AML-193 (cell line): ENCODE measurements at regions not wholly inside any gene's neighbourhood (a gene's known extent, or its start where the extent isn't known, plus 50 kb on each side); places are given as distances from the start of the nearest gene placed in this dataset.

ENCODE experiments used
- DNase-seq, 2 experiments: peaks; one replicate each; lab custom pipeline; 2025; lab: John Stamatoyannopoulos, UW

- DNase-seq = no peak
Observed at GRCh38 chrX:13147733-13148132, 103.3 kb upstream of the FAM9C start.

GRCh38 chrX:13147147-13147546 is 102.7 kb upstream of the FAM9C start:
- no peak for DNase-seq

- no peak for DNase-seq
Observed at GRCh38 chrX:13144927-13145655, 100.7 kb upstream of the FAM9C start.

- DNase-seq = no peak
Observed at GRCh38 chrX:13142891-13143290, 98.5 kb upstream of the FAM9C start.

- DNase-seq = no peak
Observed at GRCh38 chrX:13140007-13140406, 95.6 kb upstream of the FAM9C start.

GRCh38 chrX:13131396-13132137 is 87.1 kb upstream of the FAM9C start:
- DNase-seq = peak; percentile 43 to 51

GRCh38 chrX:13130816-13131215 is 86.4 kb upstream of the FAM9C start:
- DNase-seq = no peak

- DNase-seq = peak; percentile 41 to 58
Observed at GRCh38 chrX:13128104-13128503, 83.7 kb upstream of the FAM9C start.

GRCh38 chrX:13126775-13127174 is 82.4 kb upstream of the FAM9C start:
- DNase-seq = no peak

- DNase-seq = no peak
Observed at GRCh38 chrX:13125188-13125587, 80.8 kb upstream of the FAM9C start.

GRCh38 chrX:13123857-13124345 is 79.5 kb upstream of the FAM9C start:
- no peak for DNase-seq

GRCh38 chrX:13123247-13123856 is 78.9 kb upstream of the FAM9C start:
- DNase-seq = no peak

GRCh38 chrX:13121020-13121555 is 76.7 kb upstream of the FAM9C start:
- no peak for DNase-seq

GRCh38 chrX:13120017-13120416 is 75.6 kb upstream of the FAM9C start:
- no peak for DNase-seq

- DNase-seq = no peak
Observed at GRCh38 chrX:13119386-13119785, 75.0 kb upstream of the FAM9C start.

GRCh38 chrX:13115146-13115855 is 70.9 kb upstream of the FAM9C start:
- no peak for DNase-seq

- DNase-seq = no peak
Observed at GRCh38 chrX:13112499-13112898, 68.1 kb upstream of the FAM9C start.

- DNase-seq = no peak
Observed at GRCh38 chrX:13110433-13111324, 66.3 kb upstream of the FAM9C start.

- DNase-seq = no peak
Observed at GRCh38 chrX:13109817-13110216, 65.4 kb upstream of the FAM9C start.

GRCh38 chrX:13103914-13104274 is 59.5 kb upstream of the FAM9C start:
- no peak for DNase-seq
